ENCODE measurements at regions not wholly inside any gene's neighbourhood (a gene's known extent, or its start where the extent isn't known, plus 50 kb on each side); places are given as distances from the start of the nearest gene placed in this dataset.

GRCh38 chr9:85319936-85320656, 421.7 kb downstream of the AGTPBP1 start:
- TF ChIP-seq EGR1 (IDR thresholded peaks at IDR 0.05) = no peak
- TF ChIP-seq USF1 (IDR thresholded peaks at IDR 0.05) = no peak
- TF ChIP-seq MAX (IDR thresholded peaks at IDR 0.05) = no peak
- no peak for TF ChIP-seq CEBPB (IDR thresholded peaks at IDR 0.05)
- TF ChIP-seq RAD21 (IDR thresholded peaks at IDR 0.05; ENCODE audit: low read depth) = no peak
- no peak for TF ChIP-seq EP300 (IDR thresholded peaks at IDR 0.05; ENCODE audit: borderline replicate concordance)
- no peak for TF ChIP-seq FOXM1 (IDR thresholded peaks at IDR 0.05; ENCODE audit: borderline replicate concordance, low read depth)
- no peak for TF ChIP-seq CREB1 (IDR thresholded peaks at IDR 0.05; ENCODE audit: low read depth)
- TF ChIP-seq ZBTB7A (IDR thresholded peaks at IDR 0.05; ENCODE audit: low read depth) = no peak
- no peak for TF ChIP-seq YY1 (IDR thresholded peaks at IDR 0.05; ENCODE audit: low read depth)
- no peak for TF ChIP-seq REST (IDR thresholded peaks at IDR 0.05; ENCODE audit: low read depth)
- no peak for TF ChIP-seq TCF12 (IDR thresholded peaks at IDR 0.05; ENCODE audit: low read depth)
- TF ChIP-seq TEAD4 (IDR thresholded peaks at IDR 0.05) = no peak

Measured in Ishikawa (cell line).